ENCODE measurements at regions not wholly inside any gene's neighbourhood (a gene's known extent, or its start where the extent isn't known, plus 50 kb on each side); places are given as distances from the start of the nearest gene placed in this dataset.

- no peak for ATAC-seq
- POLR2A ChIA-PET = no interaction called here
- H3K9me3 Mint-ChIP-seq = no peaks in the 10 kb centered on the region
- H3K27me3 Mint-ChIP-seq = peaks cover 0 to 10% (median 0%) of the 10 kb centered on the region in 5 donors
- H3K36me3 Mint-ChIP-seq = peaks cover 0 to 3% (median 0%) of the 10 kb centered on the region in 3 donors
- no peaks in the 10 kb centered on the region for H3K4me1 Mint-ChIP-seq
- no peak overlapping the region for H3K4me3 Mint-ChIP-seq
- no peak for DNase-seq
- H3K27ac Mint-ChIP-seq = no peak overlapping the region
Observed at GRCh38 chr2:216789081-216789480, 70.8 kb downstream of the TNP1 start.

DNA sequence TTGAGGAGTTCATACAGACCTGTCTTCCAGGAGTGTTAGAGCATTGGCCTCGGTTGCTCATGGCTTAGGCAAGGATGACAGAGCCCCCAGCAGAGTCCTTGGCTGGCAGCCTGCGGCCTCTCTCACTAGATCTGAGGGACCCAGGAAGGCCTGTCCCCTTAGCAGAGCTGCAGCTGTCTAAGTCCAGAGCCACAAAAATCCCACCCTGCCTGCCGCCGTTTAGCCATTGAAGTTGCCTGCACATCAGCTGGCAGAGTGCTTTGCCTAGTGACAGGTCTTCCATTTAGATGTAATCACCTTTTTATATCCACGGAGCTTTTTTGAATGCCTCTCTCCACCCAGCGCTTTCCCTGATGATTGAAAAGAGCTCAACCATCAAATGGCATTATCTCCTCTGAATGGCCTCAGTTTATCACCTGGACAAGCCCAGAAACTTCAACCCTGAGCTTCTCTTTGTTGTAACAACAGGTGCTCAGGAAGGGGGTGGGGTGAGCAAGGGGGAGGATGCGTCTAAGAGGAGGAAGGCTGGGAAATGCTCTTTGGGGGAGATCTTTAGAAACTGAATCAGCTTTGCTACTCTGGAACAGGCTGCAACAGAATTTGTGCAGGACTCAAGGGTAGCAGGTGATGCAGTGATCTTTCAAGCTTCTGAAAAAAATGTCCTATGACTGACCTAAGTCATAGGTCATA lies 71.9 kb downstream of the TNP1 start:
- ATAC-seq = no peak
- Mint-ChIP-seq H3K4me3 (no peak overlapping the region), H3K27me3 (peaks cover 0 to 10% (median 0%) of the 10 kb centered on the region in 5 donors), H3K27ac (peak overlapping the region in 1 of 10 donors; percentile 42), H3K36me3 (peaks cover 0 to 3% (median 0%) of the 10 kb centered on the region in 3 donors), H3K4me1 (no peaks in the 10 kb centered on the region), H3K9me3 (no peaks in the 10 kb centered on the region)
- DNase-seq = no peak
- POLR2A ChIA-PET = no interaction called here

DNA sequence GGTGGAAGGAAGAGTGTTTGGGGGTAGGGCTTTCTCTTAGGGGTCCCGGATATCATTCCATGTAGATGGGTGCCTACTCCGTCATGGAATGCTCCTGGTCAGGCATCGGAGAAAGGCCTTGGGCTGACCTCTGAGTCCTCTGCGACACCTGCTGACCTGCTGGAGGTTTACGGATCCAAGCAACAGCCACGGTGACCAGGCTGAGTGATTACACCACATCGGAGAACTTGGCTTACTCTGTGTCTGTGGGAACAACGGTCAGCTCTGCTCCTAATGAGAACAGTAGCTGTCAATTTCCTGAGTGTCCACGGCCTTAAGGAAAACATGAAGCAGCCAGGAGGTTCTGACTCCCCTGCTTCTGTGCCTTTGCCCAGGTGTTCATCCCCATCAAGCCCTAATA lies 73.2 kb downstream of the TNP1 start:
- POLR2A ChIA-PET = no interaction called here
- DNase-seq (no peak), ATAC-seq (no peak)
- Mint-ChIP-seq H3K4me3 (no peak overlapping the region), H3K36me3 (peaks cover 0 to 3% (median 0%) of the 10 kb centered on the region in 3 donors), H3K27me3 (peaks cover 0 to 4% (median 0%) of the 10 kb centered on the region in 5 donors), H3K4me1 (no peaks in the 10 kb centered on the region), H3K27ac (no peak overlapping the region), H3K9me3 (no peaks in the 10 kb centered on the region)

GRCh38 chr2:216784456-216784855 lies 75.4 kb downstream of the TNP1 start:
- Mint-ChIP-seq H3K27me3 (peaks cover 0 to 12% (median 0%) of the 10 kb centered on the region in 5 donors), H3K27ac (no peak overlapping the region), H3K9me3 (peaks cover 0 to 2% (median 0%) of the 10 kb centered on the region in 9 donors), H3K36me3 (peaks cover 0 to 3% (median 0%) of the 10 kb centered on the region in 3 donors), H3K4me1 (no peaks in the 10 kb centered on the region), H3K4me3 (no peak overlapping the region)
- POLR2A ChIA-PET = no interaction called here
- DNase-seq (no peak), ATAC-seq (no peak)

- Mint-ChIP-seq H3K27me3 (peaks cover 0 to 14% (median 2%) of the 10 kb centered on the region in 5 donors), H3K4me3 (no peak overlapping the region), H3K9me3 (peaks cover 0 to 2% (median 0%) of the 10 kb centered on the region in 9 donors), H3K36me3 (peaks cover 0 to 3% (median 0%) of the 10 kb centered on the region in 3 donors), H3K27ac (no peak overlapping the region), H3K4me1 (no peaks in the 10 kb centered on the region)
- no peak for DNase-seq
- POLR2A ChIA-PET = no interaction called here
- no peak for ATAC-seq
Observed at GRCh38 chr2:216781709-216782108, 78.2 kb downstream of the TNP1 start.

DNA sequence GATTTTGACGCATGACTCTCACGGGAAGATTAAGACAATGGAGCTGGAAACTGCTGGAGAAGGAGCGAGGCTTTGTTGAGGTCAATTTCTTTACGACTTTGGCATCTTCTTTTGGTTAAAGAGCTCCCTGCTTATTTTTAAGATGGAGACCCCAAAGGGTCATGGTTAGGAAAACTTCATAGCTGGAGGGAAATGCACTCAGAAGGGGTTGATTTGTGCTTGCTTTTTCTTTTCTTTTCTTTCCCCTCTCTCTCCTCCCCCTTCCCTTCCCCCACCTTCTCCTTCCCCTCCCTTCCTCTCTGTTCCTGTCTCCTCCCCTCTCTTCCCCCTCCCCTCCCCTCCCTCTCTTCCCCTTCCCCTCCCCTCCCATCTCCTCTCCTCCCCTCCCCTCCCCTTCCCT lies 79.0 kb downstream of the TNP1 start:
- POLR2A ChIA-PET = no interaction called here
- H3K4me3 Mint-ChIP-seq = no peak overlapping the region
- DNase-seq (no peak), ATAC-seq (no peak)
- H3K9me3 Mint-ChIP-seq = peaks cover 0 to 2% (median 0%) of the 10 kb centered on the region in 9 donors
- H3K36me3 Mint-ChIP-seq = no peaks in the 10 kb centered on the region
- no peaks in the 10 kb centered on the region for H3K4me1 Mint-ChIP-seq
- peaks cover 0 to 12% (median 2%) of the 10 kb centered on the region in 5 donors for H3K27me3 Mint-ChIP-seq
- no peak overlapping the region for H3K27ac Mint-ChIP-seq

GRCh38 chr2:216777637-216778273 lies 82.1 kb downstream of the TNP1 start:
- no peaks in the 10 kb centered on the region for H3K36me3 Mint-ChIP-seq
- no peaks in the 10 kb centered on the region for H3K4me1 Mint-ChIP-seq
- H3K9me3 Mint-ChIP-seq = peaks cover 0 to 2% (median 0%) of the 10 kb centered on the region in 9 donors
- DNase-seq = peak in 1 of 10 donors; percentile 12
- no peak overlapping the region for H3K4me3 Mint-ChIP-seq
- H3K27me3 Mint-ChIP-seq = peaks cover 0 to 18% (median 7%) of the 10 kb centered on the region in 5 donors
- ATAC-seq = no peak
- H3K27ac Mint-ChIP-seq = no peak overlapping the region
- POLR2A ChIA-PET = no interaction called here

GRCh38 chr2:216776066-216776850 lies 80.9 kb upstream of the IGFBP5 start:
- H3K27me3 Mint-ChIP-seq = peaks cover 2 to 22% (median 8%) of the 10 kb centered on the region in 5 donors
- H3K4me1 Mint-ChIP-seq = no peaks in the 10 kb centered on the region
- ATAC-seq = no peak

DNA sequence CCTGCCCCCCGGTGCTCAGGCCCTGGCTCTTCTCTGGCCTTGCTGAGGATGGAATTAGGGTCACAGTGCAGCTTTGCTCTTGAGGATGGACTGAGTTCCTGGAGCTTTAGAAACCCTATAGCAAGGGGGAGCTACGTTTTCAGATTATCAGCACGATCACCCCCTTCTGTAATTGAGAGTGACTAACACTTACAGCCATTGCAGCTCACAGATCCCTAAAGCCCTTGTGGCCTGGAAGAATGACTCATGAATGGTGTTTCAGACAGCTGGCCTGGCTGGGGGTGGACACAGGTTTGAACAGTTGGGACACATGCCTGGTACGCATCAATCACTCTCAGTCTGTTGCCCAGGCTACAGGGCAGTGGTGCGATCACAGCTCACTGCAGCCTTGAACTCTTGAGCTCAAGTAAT lies 79.7 kb upstream of the IGFBP5 start:
- DNase-seq (no peak), ATAC-seq (no peak)
- Mint-ChIP-seq H3K36me3 (no peaks in the 10 kb centered on the region), H3K4me1 (no peaks in the 10 kb centered on the region), H3K9me3 (peaks cover 0 to 16% (median 0%) of the 10 kb centered on the region in 9 donors), H3K27ac (no peak overlapping the region), H3K4me3 (no peak overlapping the region), H3K27me3 (peaks cover 1 to 19% (median 10%) of the 10 kb centered on the region in 5 donors)
- POLR2A ChIA-PET = no interaction called here

More at GRCh38 chr2:216776066-216776850, 80.9 kb upstream of the IGFBP5 start:
- DNase-seq = no peak
- H3K27ac Mint-ChIP-seq = no peak overlapping the region
- no peak overlapping the region for H3K4me3 Mint-ChIP-seq
- H3K9me3 Mint-ChIP-seq = peaks cover 0 to 16% (median 0%) of the 10 kb centered on the region in 9 donors
- H3K36me3 Mint-ChIP-seq = no peaks in the 10 kb centered on the region
- POLR2A ChIA-PET = no interaction called here

DNA sequence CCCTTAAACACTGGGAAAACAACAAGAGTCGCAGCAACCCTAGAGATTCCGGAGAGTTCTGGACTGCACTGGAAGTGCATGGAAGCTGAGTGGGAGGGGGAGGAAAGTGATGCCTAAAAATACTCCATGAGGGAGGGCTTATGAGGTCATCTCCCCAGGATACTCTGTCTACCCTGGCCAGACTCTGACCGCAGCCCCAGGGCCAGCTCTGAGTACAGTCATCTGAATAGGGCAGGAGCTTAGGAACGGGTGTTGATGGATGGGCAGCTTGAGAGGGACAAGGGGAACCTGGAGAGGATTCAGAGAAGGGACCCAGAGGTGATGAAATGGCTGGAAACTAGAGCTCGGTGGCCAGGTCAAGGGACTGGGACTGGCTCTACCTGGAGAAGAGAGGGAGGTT lies 79.3 kb upstream of the IGFBP5 start:
- Mint-ChIP-seq H3K4me1 (no peaks in the 10 kb centered on the region), H3K9me3 (peaks cover 0 to 16% (median 0%) of the 10 kb centered on the region in 9 donors), H3K4me3 (no peak overlapping the region), H3K27ac (no peak overlapping the region), H3K27me3 (peaks cover 1 to 15% (median 10%) of the 10 kb centered on the region in 5 donors), H3K36me3 (no peaks in the 10 kb centered on the region)
- ATAC-seq (no peak), DNase-seq (no peak)
- POLR2A ChIA-PET = no interaction called here

- DNase-seq (no peak), ATAC-seq (no peak)
- Mint-ChIP-seq H3K27ac (no peak overlapping the region), H3K36me3 (no peaks in the 10 kb centered on the region), H3K27me3 (peaks cover 1 to 14% (median 8%) of the 10 kb centered on the region in 5 donors), H3K9me3 (peaks cover 0 to 16% (median 0%) of the 10 kb centered on the region in 9 donors), H3K4me1 (no peaks in the 10 kb centered on the region), H3K4me3 (no peak overlapping the region)
- POLR2A ChIA-PET = no interaction called here
Observed at GRCh38 chr2:216774180-216774579, 78.8 kb upstream of the IGFBP5 start.

GRCh38 chr2:216773072-216773471 lies 77.7 kb upstream of the IGFBP5 start:
- Mint-ChIP-seq H3K36me3 (no peaks in the 10 kb centered on the region), H3K4me3 (no peak overlapping the region), H3K27me3 (peaks cover 1 to 14% (median 10%) of the 10 kb centered on the region in 5 donors), H3K9me3 (peaks cover 0 to 16% (median 0%) of the 10 kb centered on the region in 9 donors), H3K27ac (no peak overlapping the region), H3K4me1 (no peaks in the 10 kb centered on the region)
- DNase-seq (no peak), ATAC-seq (no peak)
- POLR2A ChIA-PET = no interaction called here

- DNase-seq (no peak), ATAC-seq (no peak)
- Mint-ChIP-seq H3K36me3 (no peaks in the 10 kb centered on the region), H3K4me1 (peaks cover 0 to 3% (median 0%) of the 10 kb centered on the region in 4 donors), H3K27ac (no peak overlapping the region), H3K4me3 (no peak overlapping the region), H3K9me3 (peaks cover 0 to 16% (median 0%) of the 10 kb centered on the region in 9 donors), H3K27me3 (peaks cover 1 to 15% (median 10%) of the 10 kb centered on the region in 5 donors)
- POLR2A ChIA-PET = interaction anchor here (0.7 kb wide), 1 partner anchor 1020 kb away, joined by 3 read pairs; no protein-coding TSS in a partner anchor
Observed at GRCh38 chr2:216770717-216771116, 75.4 kb upstream of the IGFBP5 start.
